Activated CD8-positive, alpha-beta memory T cell treated with anti-CD3 and anti-CD28 coated beads, Interleukin-2, amount 10 ng/mL, durations not matched to agents 7 days and 5 days (primary cell): ENCODE measurements at regions not wholly inside any gene's neighbourhood (a gene's known extent, or its start where the extent isn't known, plus 50 kb on each side); places are given as distances from the start of the nearest gene placed in this dataset.

Source experiments
- ATAC-seq: fragments of 150-1000 bp; cut with Tn5 transposase; one replicate; pipeline ENCODE4 v1.10.0; 2021; ENCODE audit warnings: moderate library complexity
- CTCF ChIA-PET: fragments of 350-600 bp; sonication (Branson Sonifier 250); formaldehyde crosslinking; loops from one replicate; lab custom pipeline; 2021; ENCODE audit warnings: antibody characterized with exemption; lab: Charles Lee
- DNase-seq: peaks from one replicate; pipeline ENCODE4 v3.0.0-alpha.2; 2020
- H3K27ac Mint-ChIP-seq: one replicate; pipeline ENCODE4 v1.8.0; 2021; ENCODE audit warnings: mild to moderate bottlenecking, mixed read lengths
- H3K27me3 Mint-ChIP-seq: one replicate; pipeline ENCODE4 v1.8.0; 2021; ENCODE audit warnings: mixed read lengths
- H3K36me3 Mint-ChIP-seq: one replicate; pipeline ENCODE4 v1.8.0; 2021; ENCODE audit warnings: mild to moderate bottlenecking, mixed read lengths
- H3K4me1 Mint-ChIP-seq: one replicate; pipeline ENCODE4 v1.8.0; 2021; ENCODE audit warnings: mixed read lengths
- H3K4me3 Mint-ChIP-seq: one replicate; pipeline ENCODE4 v1.8.0; 2021; ENCODE audit warnings: mild to moderate bottlenecking, moderate library complexity, mixed read lengths
- H3K9me3 Mint-ChIP-seq: one replicate; pipeline ENCODE4 v1.8.0; 2022; ENCODE audit warnings: low read depth, mixed read lengths

DNA sequence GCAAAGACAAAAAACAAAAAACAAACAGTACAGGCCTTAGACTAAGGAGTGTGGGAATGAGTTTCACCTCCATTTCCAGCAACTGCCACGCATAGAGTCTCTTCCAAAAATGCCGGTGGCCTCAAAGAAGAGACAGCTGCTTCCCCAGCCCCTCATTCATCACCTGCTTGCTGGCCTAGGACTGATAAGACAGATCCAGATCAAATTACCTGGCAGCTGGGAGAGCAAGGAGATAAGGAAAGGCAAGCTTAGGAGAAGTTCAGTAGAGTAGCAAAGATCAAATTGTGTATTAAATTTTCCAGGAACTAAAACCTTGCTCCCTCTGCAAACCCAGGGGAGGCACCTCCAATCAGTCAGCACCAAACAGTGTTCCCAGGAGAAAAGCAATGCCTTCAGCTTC, 325.8 kb upstream of the CTNNB1 start:
- H3K27ac Mint-ChIP-seq, result no peak overlapping the region
- no peak overlapping the region for H3K4me3 Mint-ChIP-seq
- no peak for ATAC-seq
- H3K27me3 Mint-ChIP-seq, result peaks cover 14% of the 10 kb centered on the region
- H3K4me1 Mint-ChIP-seq, result no peaks in the 10 kb centered on the region
- DNase-seq, result no peak
- H3K9me3 Mint-ChIP-seq, result no peaks in the 10 kb centered on the region
- CTCF ChIA-PET, result no interaction called here
- H3K36me3 Mint-ChIP-seq, result no peaks in the 10 kb centered on the region

DNA sequence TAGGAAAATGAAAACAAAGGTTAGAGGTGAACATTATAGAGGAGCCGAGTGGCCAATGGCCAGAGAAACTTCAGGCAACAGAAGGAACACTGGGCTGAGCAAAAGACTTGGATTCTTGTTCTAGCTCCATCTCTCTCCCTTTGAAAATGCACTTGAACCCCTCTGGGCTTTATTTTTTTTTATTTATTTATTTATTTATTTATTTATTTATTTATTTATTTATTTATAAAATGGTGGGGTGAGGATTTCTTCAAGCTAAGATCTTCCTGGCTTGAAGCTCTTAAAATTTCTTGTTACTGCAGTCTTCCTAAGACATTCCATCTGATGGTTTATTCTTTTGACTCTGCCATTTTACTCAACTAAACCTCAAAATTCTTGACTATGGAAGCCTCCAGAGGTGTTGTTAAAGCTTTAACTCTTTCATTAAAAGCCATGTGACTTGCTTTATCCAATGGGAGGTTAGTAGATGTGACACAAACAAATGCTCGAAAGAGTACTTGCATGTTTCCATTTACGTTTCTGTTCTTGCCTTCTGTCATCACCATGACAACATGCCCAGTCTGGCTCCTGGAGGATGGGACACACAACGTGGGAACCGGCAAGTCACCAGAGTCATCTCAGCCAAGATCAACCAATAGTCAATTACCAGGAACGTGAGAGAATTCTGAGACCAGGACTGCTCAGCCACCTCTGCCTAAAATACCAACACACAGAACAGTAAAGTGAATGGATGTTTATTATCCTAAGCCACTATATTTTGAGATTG, 325.2 kb upstream of the CTNNB1 start:
- no peak overlapping the region for H3K27ac Mint-ChIP-seq
- no peaks in the 10 kb centered on the region for H3K9me3 Mint-ChIP-seq
- H3K36me3 Mint-ChIP-seq, result no peaks in the 10 kb centered on the region
- H3K4me1 Mint-ChIP-seq, result no peaks in the 10 kb centered on the region
- CTCF ChIA-PET, result no interaction called here
- no peak for ATAC-seq
- no peak for DNase-seq
- H3K4me3 Mint-ChIP-seq, result no peak overlapping the region
- peaks cover 14% of the 10 kb centered on the region for H3K27me3 Mint-ChIP-seq

DNA sequence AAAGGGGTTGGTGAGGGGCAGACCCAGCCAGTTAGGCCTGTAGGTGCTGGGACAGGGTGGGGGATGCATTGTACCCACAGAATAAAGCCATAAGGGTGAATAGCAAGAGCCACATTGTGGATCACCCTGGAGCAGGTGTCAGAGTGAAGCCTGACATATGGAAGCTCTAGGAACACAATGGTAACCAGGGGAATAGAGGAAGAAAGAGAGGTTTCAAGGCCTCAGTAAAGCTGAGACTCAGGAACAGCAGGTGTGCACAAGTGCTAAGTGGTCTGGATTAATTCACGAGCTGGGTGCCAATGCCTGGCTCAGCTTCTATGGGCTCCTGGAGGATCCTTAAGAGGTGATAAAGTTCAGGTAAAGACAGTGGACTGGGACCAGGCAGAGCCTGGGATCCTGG, 323.7 kb upstream of the CTNNB1 start:
- H3K27me3 Mint-ChIP-seq, result peaks cover 12% of the 10 kb centered on the region
- CTCF ChIA-PET, result no interaction called here
- no peaks in the 10 kb centered on the region for H3K4me1 Mint-ChIP-seq
- ATAC-seq, result no peak
- H3K4me3 Mint-ChIP-seq, result no peak overlapping the region
- no peak for DNase-seq
- no peaks in the 10 kb centered on the region for H3K36me3 Mint-ChIP-seq
- H3K9me3 Mint-ChIP-seq, result no peaks in the 10 kb centered on the region
- H3K27ac Mint-ChIP-seq, result no peak overlapping the region

DNA sequence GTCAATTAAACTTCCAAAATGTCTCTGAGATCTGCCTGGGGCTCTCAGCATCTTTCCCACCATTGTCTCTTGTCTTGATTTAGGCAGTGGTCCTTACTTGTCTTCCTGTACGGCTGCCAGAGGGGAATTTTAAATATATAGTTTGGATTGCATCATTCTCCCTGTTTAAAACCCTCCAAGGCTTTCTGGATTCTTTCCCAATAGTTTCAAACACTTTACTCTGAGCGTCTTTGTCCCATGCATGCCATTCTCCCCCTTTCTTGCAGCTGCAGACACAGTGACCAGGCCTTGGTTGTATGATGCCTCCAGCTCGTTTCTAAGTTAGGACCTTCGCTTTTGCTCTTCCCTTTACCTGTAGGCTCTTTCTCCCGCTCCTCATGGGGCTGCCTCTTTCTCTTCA, 323.3 kb upstream of the CTNNB1 start:
- CTCF ChIA-PET, result no interaction called here

DNA sequence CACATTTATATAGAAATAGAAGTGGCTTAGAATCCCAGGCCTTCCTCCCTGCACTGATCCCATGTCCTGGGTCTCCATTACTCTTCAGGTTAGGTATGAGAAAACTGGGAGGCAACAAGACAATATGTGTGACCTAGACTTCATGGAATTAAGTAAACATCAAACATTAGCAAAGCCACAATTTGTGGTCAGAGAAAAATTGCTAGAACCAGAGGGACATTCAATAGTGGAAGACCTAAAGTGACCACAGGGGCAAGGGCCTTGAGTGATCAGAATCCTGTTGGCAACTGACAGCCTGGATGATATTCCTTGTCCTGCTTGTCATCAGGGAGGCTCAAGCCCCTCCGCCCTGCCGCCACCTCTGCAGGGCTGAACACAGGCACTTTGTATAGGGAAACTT, 322.8 kb upstream of the CTNNB1 start:
- Mint-ChIP-seq H3K36me3 (no peaks in the 10 kb centered on the region), H3K4me1 (no peaks in the 10 kb centered on the region), H3K9me3 (no peaks in the 10 kb centered on the region), H3K27ac (no peak overlapping the region), H3K4me3 (no peak overlapping the region), H3K27me3 (peaks cover 12% of the 10 kb centered on the region)
- CTCF ChIA-PET, result no interaction called here
- ATAC-seq (no peak), DNase-seq (no peak)

More for the DNA sequence above, 323.3 kb upstream of the CTNNB1 start:
- H3K9me3 Mint-ChIP-seq, result no peaks in the 10 kb centered on the region
- ATAC-seq (no peak), DNase-seq (no peak)
- no peak overlapping the region for H3K27ac Mint-ChIP-seq
- no peaks in the 10 kb centered on the region for H3K4me1 Mint-ChIP-seq
- peaks cover 12% of the 10 kb centered on the region for H3K27me3 Mint-ChIP-seq
- no peak overlapping the region for H3K4me3 Mint-ChIP-seq
- H3K36me3 Mint-ChIP-seq, result no peaks in the 10 kb centered on the region

DNA sequence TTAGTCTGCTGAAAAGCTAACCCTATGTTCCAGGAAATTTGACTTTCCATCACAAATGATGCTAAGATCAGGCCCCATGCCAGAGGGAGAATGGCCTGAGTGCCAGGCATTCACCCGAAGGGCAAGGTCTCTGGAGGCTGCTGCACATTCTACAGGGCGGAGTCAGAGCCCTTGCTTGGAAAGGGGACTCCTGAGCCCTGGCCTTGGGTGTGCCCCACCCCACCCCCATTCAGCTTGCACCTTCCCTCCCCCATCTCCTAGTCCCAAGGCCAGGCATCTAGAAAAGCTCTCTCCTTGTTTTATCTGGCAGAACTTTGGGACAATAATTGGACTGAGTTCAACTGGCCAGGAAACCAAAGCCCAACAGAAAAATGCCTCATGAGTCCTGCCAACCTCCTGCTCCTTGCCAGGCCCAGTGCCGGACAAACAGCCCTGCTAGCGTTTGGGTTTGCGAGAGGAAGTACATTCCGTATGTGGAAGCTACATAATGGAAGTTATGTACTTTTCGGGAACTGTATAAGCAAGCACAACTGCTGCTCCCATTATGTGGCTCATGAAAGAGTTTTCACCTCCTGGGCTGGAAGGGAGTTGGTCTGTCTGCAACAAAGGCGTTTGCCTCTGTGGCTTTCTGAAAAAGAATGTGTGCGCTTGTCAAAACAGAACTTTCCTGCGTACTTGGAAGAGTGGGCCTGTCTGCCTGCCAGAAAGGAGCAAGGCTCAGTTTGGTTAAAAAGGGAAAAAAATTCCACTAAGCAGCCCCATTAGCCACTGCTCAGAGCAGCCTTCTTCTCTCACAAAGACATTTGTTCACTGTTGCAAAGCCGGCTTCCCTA, 321.5 kb upstream of the CTNNB1 start:
- H3K27me3 Mint-ChIP-seq, result peaks cover 9% of the 10 kb centered on the region
- no peaks in the 10 kb centered on the region for H3K36me3 Mint-ChIP-seq
- no peak overlapping the region for H3K27ac Mint-ChIP-seq
- CTCF ChIA-PET, result no interaction called here
- H3K4me1 Mint-ChIP-seq, result no peaks in the 10 kb centered on the region
- no peaks in the 10 kb centered on the region for H3K9me3 Mint-ChIP-seq
- ATAC-seq, result no peak
- H3K4me3 Mint-ChIP-seq, result no peak overlapping the region
- no peak for DNase-seq

DNA sequence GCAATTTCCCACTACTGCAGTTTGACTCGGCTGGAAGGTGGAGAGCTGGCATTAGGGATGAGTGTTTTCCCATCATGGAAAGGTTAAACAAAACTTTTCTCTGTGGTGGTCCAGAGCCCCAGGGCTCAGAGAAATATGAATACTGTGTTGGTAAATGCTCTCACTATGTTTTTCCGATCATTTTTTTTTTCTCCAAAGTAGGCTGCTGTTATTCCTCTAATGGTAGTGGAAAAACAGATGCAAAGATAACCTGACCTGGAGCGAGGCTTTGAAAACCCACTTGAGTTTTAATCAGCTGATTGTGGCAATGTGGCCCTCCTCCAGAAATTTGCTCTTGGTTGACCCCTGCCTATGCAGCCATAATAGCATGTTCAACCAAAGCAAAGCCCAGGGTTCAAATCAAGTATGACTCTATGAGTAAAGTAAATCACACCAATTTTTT, 320.8 kb upstream of the CTNNB1 start:
- no peaks in the 10 kb centered on the region for H3K4me1 Mint-ChIP-seq
- no peaks in the 10 kb centered on the region for H3K36me3 Mint-ChIP-seq
- H3K9me3 Mint-ChIP-seq, result no peaks in the 10 kb centered on the region
- DNase-seq, result no peak
- peaks cover 5% of the 10 kb centered on the region for H3K27me3 Mint-ChIP-seq
- H3K27ac Mint-ChIP-seq, result no peak overlapping the region
- no peak for ATAC-seq
- CTCF ChIA-PET, result no interaction called here
- no peak overlapping the region for H3K4me3 Mint-ChIP-seq

DNA sequence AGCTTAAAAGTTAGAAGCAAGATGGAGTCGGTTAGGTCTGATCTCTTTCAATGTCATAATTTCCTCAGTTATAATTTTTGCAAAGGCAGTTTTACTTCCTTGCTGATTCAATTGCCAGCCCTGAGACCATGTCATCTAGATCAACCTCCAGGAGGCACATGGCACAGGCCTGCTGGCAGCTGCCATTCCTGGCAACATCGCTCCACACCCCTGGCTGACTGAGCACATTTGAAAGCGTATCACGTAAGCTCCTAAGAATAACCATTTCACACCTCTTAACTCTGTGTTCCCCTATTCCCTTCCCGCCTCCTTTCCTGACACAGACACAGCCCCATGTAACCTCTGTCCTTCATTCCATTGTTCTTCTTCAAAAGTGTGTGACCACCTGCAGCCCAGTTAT, 313.9 kb upstream of the CTNNB1 start:
- no peak overlapping the region for H3K4me3 Mint-ChIP-seq
- DNase-seq (peak; percentile 14), ATAC-seq (no peak)
- H3K9me3 Mint-ChIP-seq, result no peaks in the 10 kb centered on the region
- no peaks in the 10 kb centered on the region for H3K36me3 Mint-ChIP-seq
- H3K4me1 Mint-ChIP-seq, result no peaks in the 10 kb centered on the region
- peaks cover 2% of the 10 kb centered on the region for H3K27me3 Mint-ChIP-seq
- CTCF ChIA-PET, result no interaction called here
- H3K27ac Mint-ChIP-seq, result no peak overlapping the region

DNA sequence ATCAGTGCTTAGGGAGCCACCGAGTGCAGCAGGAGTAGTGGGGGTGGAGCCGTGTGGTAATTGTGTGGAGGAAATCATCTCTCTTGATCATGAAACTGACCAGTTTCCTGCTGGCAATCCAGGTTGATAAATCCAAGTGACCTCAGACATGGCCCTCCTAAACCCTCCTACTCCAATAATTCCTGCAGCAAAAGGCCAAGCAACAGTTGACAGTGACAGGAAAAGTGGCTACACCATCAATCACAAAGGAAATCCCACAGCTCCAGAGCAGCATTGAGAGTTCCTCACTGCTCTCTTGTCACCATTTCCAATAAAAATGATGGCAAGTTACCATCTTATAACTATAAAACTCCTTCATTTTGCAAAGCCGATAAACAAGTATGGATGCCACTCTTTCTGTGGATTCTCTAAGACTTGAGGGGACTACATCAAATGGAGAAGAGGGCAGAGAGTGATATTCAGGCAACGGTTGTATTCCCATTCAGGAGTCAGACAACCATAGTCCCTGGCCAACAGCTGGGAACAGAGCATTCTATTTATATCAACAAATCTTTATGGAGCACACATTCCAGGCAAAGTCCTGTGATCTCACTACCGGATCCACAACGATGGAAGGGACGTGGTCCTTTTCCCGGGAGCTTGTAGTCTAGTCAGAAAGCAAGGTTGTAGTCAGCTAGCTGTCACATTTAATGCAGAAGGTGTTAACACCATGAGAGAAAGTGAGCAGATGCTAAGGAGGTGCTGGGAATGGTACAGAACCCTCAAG, 312.5 kb upstream of the CTNNB1 start:
- DNase-seq, result no peak
- no peak overlapping the region for H3K4me3 Mint-ChIP-seq
- CTCF ChIA-PET, result no interaction called here
- H3K27me3 Mint-ChIP-seq, result peaks cover 3% of the 10 kb centered on the region
- no peaks in the 10 kb centered on the region for H3K9me3 Mint-ChIP-seq
- H3K36me3 Mint-ChIP-seq, result no peaks in the 10 kb centered on the region
- H3K4me1 Mint-ChIP-seq, result no peaks in the 10 kb centered on the region
- ATAC-seq, result no peak
- H3K27ac Mint-ChIP-seq, result no peak overlapping the region

DNA sequence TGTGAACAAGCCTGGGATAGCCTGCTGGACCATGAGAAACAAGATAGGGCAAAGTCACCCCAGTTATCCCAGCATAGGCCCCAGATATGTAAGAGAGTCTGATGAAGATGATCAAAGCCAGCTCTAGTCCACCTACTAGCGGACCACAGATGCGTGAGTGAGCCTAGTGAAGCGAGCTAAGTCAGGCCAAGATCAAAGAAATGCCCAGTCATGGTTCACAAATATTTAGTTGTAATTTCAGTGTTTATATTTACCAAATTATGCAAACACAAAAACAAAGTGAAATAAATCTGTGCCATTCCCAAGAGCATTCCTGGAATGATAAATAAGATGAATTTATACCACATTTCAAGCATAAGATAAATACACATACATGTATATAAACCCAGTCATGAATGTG, 308.1 kb upstream of the CTNNB1 start:
- Mint-ChIP-seq H3K4me1 (no peaks in the 10 kb centered on the region), H3K36me3 (no peaks in the 10 kb centered on the region), H3K4me3 (no peak overlapping the region), H3K27me3 (peaks cover 13% of the 10 kb centered on the region), H3K27ac (no peak overlapping the region), H3K9me3 (no peaks in the 10 kb centered on the region)
- ATAC-seq, result no peak
- CTCF ChIA-PET, result no interaction called here
- DNase-seq, result no peak

DNA sequence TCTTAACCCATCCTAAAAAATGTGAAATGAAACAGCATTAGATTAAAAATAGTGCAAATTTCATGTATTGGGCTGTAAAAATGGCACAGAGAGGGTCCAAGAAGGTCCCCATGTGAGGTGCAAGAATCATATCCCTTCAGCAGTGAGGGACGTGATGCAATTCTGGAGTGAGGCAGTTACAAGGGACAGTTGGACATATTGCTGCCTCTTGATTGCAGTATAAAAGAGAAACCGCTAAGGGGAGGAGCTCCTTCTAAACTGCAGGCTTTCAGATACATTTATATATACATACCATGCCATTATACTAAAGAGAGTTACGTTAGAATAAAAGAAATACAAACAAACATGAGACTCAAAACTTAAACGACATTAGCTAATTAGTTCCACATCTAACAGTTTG, 304.2 kb upstream of the CTNNB1 start:
- no peaks in the 10 kb centered on the region for H3K36me3 Mint-ChIP-seq
- peaks cover 13% of the 10 kb centered on the region for H3K27me3 Mint-ChIP-seq

DNA sequence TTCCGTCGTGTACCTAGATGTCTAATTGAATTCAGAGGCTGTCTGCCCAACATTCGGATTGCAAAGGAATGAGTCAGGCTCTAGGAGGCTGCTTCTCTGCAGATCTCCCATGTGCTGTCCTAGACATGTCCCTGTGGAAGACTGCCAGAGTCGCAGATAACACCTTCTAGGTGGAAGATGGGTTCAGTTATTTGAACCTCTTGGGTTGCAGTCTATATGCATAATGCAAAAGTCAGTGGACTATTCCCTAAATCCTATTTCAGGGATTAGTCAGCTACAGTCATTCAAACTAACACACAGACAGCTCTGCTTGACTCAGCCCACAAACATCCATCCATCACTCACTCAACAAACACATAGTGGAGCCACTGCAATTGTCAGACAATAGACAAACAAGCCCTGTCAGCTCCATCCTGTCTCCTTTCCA, 300.0 kb upstream of the CTNNB1 start:
- no peak overlapping the region for H3K27ac Mint-ChIP-seq
- H3K4me1 Mint-ChIP-seq, result no peaks in the 10 kb centered on the region
- peaks cover 4% of the 10 kb centered on the region for H3K27me3 Mint-ChIP-seq
- DNase-seq (no peak), ATAC-seq (no peak)
- CTCF ChIA-PET, result no interaction called here
- H3K4me3 Mint-ChIP-seq, result no peak overlapping the region
- H3K36me3 Mint-ChIP-seq, result no peaks in the 10 kb centered on the region
- no peaks in the 10 kb centered on the region for H3K9me3 Mint-ChIP-seq

More for the DNA sequence above, 304.2 kb upstream of the CTNNB1 start:
- CTCF ChIA-PET, result no interaction called here
- no peaks in the 10 kb centered on the region for H3K9me3 Mint-ChIP-seq
- no peak overlapping the region for H3K4me3 Mint-ChIP-seq
- ATAC-seq (no peak), DNase-seq (no peak)
- H3K4me1 Mint-ChIP-seq, result no peaks in the 10 kb centered on the region
- H3K27ac Mint-ChIP-seq, result no peak overlapping the region

DNA sequence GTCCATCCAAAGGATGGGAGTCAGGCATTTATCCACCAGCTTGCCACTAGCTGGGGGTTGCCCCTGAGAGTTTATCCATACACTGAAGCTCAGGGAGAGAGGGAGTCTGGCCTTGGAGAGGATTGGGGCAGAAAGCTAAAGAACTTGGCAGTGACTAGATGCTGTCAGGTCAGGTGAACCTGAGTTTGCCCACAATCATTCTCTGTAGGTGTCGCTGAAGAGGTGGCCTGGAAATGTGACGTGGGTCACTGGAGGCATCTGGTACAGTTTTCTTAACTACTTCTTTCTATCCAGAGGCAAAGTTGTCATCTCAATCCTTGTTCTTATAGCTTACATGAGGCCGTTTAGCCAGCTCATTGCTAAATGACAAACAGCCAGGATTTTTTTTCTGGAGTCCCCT, 298.0 kb upstream of the CTNNB1 start:
- no peak overlapping the region for H3K27ac Mint-ChIP-seq
- H3K4me3 Mint-ChIP-seq, result no peak overlapping the region
- H3K27me3 Mint-ChIP-seq, result no peaks in the 10 kb centered on the region
- no peak for DNase-seq
- CTCF ChIA-PET, result no interaction called here
- no peaks in the 10 kb centered on the region for H3K36me3 Mint-ChIP-seq
- H3K9me3 Mint-ChIP-seq, result no peaks in the 10 kb centered on the region
- no peak for ATAC-seq
- no peaks in the 10 kb centered on the region for H3K4me1 Mint-ChIP-seq
